ENCODE measurements at regions not wholly inside any gene's neighbourhood (a gene's known extent, or its start where the extent isn't known, plus 50 kb on each side); places are given as distances from the start of the nearest gene placed in this dataset.
A peak's percentile ranks its signal among the peaks of the same experiment; 100 is the strongest.

DNA sequence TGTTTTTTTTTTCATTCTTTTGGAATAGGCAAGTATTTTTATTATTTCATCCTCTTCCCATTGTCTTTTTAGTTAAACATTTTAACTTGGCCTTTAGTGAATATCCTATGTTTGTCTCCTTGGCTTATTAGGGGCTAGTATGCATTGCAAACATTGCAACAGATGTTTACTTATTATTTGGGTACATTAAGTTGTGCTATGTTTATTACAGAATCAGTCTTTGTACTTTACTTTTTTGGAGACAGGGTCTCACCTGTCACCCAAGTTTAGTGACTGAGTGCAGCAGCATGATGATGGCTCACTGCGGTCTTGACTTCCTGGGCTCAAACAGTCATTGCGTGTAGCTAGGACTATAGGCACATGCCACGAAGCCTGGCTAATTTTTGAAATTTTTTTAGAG lies 51.1 kb upstream of the NUDT6 start:
- Mint-ChIP-seq H3K9me3 (peaks cover 0 to 6% (median 4%) of the 10 kb centered on the region in 8 donors), H3K27me3 (no peaks in the 10 kb centered on the region), H3K4me3 (no peak overlapping the region), H3K27ac (no peak overlapping the region), H3K36me3 (peaks cover 12 to 30% of the 10 kb centered on the region in 2 donors), H3K4me1 (peaks cover 0 to 4% (median under 1%) of the 10 kb centered on the region in 4 donors)
- Histone ChIP-seq H3K4me1 (ENCODE audit: insufficient read depth, low read length) (no peaks in the 10 kb centered on the region), H3K9me3 (ENCODE audit: control insufficient read depth in 1 of 2, low read length in 2 of 2) (no peaks in the 10 kb centered on the region), H3K27me3 (ENCODE audit: insufficient read depth, low read length) (no peaks in the 10 kb centered on the region), H3K36me3 (ENCODE audit: insufficient read depth, low read length) (no peaks in the 10 kb centered on the region), H3K27ac (ENCODE audit: low read depth, low read length) (no peak overlapping the region), H3K4me3 (ENCODE audit: low read length in 2 of 2) (no peak overlapping the region)
- ChIA-PET POLR2A (ENCODE audit: partially characterized antibody) (no interaction called here), CTCF (ENCODE audit: partially characterized antibody) (no interaction called here)
- intact Hi-C loops (cut with micrococcal nuclease) = no loop called here
- no peak for DNase-seq

DNA sequence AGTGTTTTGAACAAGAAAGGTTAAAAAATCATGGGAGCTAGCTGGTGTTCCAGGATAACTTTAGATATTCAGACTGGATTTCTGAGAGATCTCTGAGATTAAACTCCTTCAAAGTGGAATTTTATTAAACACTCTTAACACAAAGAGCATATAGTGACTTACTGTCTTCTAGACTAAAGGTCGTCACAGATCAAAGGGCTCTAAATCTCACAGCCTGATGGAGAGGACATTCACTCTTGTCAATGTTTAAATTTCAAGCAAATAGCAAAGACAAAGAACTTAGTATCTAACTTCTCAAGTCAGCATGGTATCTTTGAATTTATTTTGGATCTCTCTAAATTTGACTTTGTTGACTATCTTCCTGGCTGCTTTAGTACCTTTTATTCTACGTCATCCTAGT lies 53.7 kb upstream of the NUDT6 start:
- Histone ChIP-seq H3K9me3 (ENCODE audit: control insufficient read depth in 1 of 2, low read length in 2 of 2) (no peaks in the 10 kb centered on the region), H3K4me1 (ENCODE audit: insufficient read depth, low read length) (no peaks in the 10 kb centered on the region), H3K27me3 (ENCODE audit: insufficient read depth, low read length) (no peaks in the 10 kb centered on the region), H3K27ac (ENCODE audit: low read depth, low read length) (no peak overlapping the region), H3K36me3 (ENCODE audit: insufficient read depth, low read length) (no peaks in the 10 kb centered on the region), H3K4me3 (ENCODE audit: low read length in 2 of 2) (no peak overlapping the region)
- ChIA-PET POLR2A (ENCODE audit: partially characterized antibody) (no interaction called here), CTCF (ENCODE audit: partially characterized antibody) (no interaction called here)
- Mint-ChIP-seq H3K27me3 (no peaks in the 10 kb centered on the region), H3K4me1 (no peaks in the 10 kb centered on the region), H3K36me3 (peaks cover 26 to 49% of the 10 kb centered on the region in 2 donors), H3K27ac (no peak overlapping the region), H3K9me3 (peaks cover 0 to 6% (median 4%) of the 10 kb centered on the region in 8 donors), H3K4me3 (no peak overlapping the region)
- intact Hi-C loops (cut with micrococcal nuclease) = no loop called here
- no peak for DNase-seq

DNA sequence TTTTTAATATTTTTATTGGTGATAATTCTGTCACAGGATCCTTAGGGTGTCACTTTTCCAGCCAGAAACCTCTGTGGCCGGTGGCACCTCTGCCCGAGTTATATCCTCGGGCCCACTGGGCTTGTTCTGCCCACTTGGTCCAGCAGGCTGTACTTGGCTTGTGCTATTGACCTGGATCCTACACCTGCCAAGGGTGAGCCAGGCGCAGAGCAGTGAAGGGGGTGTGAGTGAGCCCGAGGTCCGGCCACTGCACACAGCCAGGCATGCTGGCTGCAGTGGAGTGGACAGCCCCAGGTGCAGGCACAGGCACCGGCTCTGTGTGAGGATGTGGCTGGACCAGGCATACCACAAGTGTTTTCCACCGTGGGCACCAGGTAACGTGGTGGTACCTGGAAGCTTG lies 54.7 kb upstream of the NUDT6 start:
- Histone ChIP-seq H3K27ac (ENCODE audit: low read depth, low read length) (no peak overlapping the region), H3K27me3 (ENCODE audit: insufficient read depth, low read length) (no peaks in the 10 kb centered on the region), H3K4me1 (ENCODE audit: insufficient read depth, low read length) (no peaks in the 10 kb centered on the region), H3K36me3 (ENCODE audit: insufficient read depth, low read length) (no peaks in the 10 kb centered on the region), H3K4me3 (ENCODE audit: low read length in 2 of 2) (no peak overlapping the region), H3K9me3 (ENCODE audit: control insufficient read depth in 1 of 2, low read length in 2 of 2) (no peaks in the 10 kb centered on the region)
- intact Hi-C loops (cut with micrococcal nuclease) = no loop called here
- Mint-ChIP-seq H3K9me3 (peaks cover 0 to 6% (median 4%) of the 10 kb centered on the region in 8 donors), H3K27me3 (no peaks in the 10 kb centered on the region), H3K27ac (no peak overlapping the region), H3K4me1 (no peaks in the 10 kb centered on the region), H3K4me3 (no peak overlapping the region), H3K36me3 (peaks cover 34 to 56% of the 10 kb centered on the region in 2 donors)
- POLR2A ChIA-PET (ENCODE audit: partially characterized antibody) = no interaction called here
- CTCF ChIA-PET (ENCODE audit: partially characterized antibody) = interaction anchor here (1.3 kb wide), 1 partner anchor 10 kb away, joined by 3 read pairs; no protein-coding TSS in a partner anchor
- DNase-seq = no peak

DNA sequence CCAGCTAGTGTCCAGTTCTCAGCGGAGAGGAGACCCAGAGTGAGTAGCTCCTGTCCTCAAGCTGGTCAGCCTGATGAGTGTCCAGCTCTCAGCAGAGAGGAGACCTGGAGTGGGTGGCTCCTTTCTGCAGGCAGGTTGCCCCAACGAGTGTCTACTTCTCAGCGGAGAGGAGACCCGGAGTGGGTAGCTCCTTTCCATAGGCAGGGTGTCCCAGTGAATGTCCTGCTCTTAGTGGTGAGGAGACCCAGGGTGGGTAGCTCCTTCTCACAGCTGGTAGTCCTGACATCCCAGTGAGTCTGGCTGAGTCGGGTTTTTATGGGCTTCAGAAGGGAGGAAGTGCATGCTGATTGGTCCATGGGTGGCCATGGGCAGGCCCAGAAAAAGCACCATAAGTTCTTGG lies 55.7 kb upstream of the NUDT6 start:
- peaks cover 39 to 63% of the 10 kb centered on the region in 2 donors for H3K36me3 Mint-ChIP-seq
- CTCF ChIA-PET (ENCODE audit: partially characterized antibody) = interaction anchor here (0.6 to 1.3 kb wide), 3 partner anchors 9 to 221 kb away, joined by 3 read pairs; no protein-coding TSS in a partner anchor
- no peak overlapping the region for H3K4me3 Mint-ChIP-seq
- Histone ChIP-seq H3K4me1 (ENCODE audit: insufficient read depth, low read length) (no peaks in the 10 kb centered on the region), H3K36me3 (ENCODE audit: insufficient read depth, low read length) (no peaks in the 10 kb centered on the region), H3K27me3 (ENCODE audit: insufficient read depth, low read length) (no peaks in the 10 kb centered on the region), H3K4me3 (ENCODE audit: low read length in 2 of 2) (no peak overlapping the region), H3K9me3 (ENCODE audit: control insufficient read depth in 1 of 2, low read length in 2 of 2) (no peaks in the 10 kb centered on the region), H3K27ac (ENCODE audit: low read depth, low read length) (no peak overlapping the region)
- peaks cover 0 to 6% (median 4%) of the 10 kb centered on the region in 8 donors for H3K9me3 Mint-ChIP-seq
- H3K27me3 Mint-ChIP-seq = no peaks in the 10 kb centered on the region
- no peaks in the 10 kb centered on the region for H3K4me1 Mint-ChIP-seq
- DNase-seq = no peak
- no peak overlapping the region for H3K27ac Mint-ChIP-seq
- intact Hi-C loops (cut with micrococcal nuclease) = no loop called here
- POLR2A ChIA-PET (ENCODE audit: partially characterized antibody) = no interaction called here

DNA sequence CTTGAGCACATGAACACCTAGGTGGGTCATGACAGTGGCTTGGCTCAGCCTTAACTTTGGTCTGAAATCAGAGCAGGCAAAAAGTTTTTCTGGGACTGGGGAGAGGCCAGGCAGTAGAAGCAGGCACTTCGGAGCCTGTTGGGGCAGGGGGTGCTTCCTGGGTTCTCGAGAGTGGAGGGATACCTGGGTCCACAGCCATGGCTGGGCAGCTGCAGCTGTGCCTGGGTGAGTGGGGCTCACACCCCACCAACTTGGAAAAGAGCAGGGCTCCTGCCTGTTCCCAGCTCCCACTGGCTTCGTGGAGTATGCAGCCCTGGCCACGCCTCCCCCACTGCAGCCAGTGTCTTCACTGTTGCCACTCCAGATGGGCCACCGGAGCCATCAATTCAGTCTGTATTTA lies 56.4 kb upstream of the NUDT6 start:
- H3K27ac Mint-ChIP-seq = peak overlapping the region in 1 of 7 donors; percentile 47
- CTCF ChIA-PET (ENCODE audit: partially characterized antibody) = interaction anchor here (1.0 kb wide), 1 partner anchor 10 kb away, joined by 3 read pairs; no protein-coding TSS in a partner anchor
- peaks cover 0 to 11% (median 4%) of the 10 kb centered on the region in 8 donors for H3K9me3 Mint-ChIP-seq
- no peak for DNase-seq
- peaks cover 0 to 4% (median 0%) of the 10 kb centered on the region in 4 donors for H3K4me1 Mint-ChIP-seq
- H3K27me3 Mint-ChIP-seq = no peaks in the 10 kb centered on the region
- no peak overlapping the region for H3K27ac ChIP-seq (ENCODE audit: low read depth, low read length)
- no peak overlapping the region for H3K4me3 Mint-ChIP-seq
- no peaks in the 10 kb centered on the region for H3K36me3 ChIP-seq (ENCODE audit: insufficient read depth, low read length)
- POLR2A ChIA-PET (ENCODE audit: partially characterized antibody) = no interaction called here
- no peaks in the 10 kb centered on the region for H3K4me1 ChIP-seq (ENCODE audit: insufficient read depth, low read length)
- H3K4me3 ChIP-seq (ENCODE audit: low read length in 2 of 2) = no peak overlapping the region
- intact Hi-C loops (cut with micrococcal nuclease) = no loop called here
- H3K9me3 ChIP-seq (ENCODE audit: control insufficient read depth in 1 of 2, low read length in 2 of 2) = no peaks in the 10 kb centered on the region
- no peaks in the 10 kb centered on the region for H3K27me3 ChIP-seq (ENCODE audit: insufficient read depth, low read length)
- peaks cover 45 to 70% of the 10 kb centered on the region in 2 donors for H3K36me3 Mint-ChIP-seq

DNA sequence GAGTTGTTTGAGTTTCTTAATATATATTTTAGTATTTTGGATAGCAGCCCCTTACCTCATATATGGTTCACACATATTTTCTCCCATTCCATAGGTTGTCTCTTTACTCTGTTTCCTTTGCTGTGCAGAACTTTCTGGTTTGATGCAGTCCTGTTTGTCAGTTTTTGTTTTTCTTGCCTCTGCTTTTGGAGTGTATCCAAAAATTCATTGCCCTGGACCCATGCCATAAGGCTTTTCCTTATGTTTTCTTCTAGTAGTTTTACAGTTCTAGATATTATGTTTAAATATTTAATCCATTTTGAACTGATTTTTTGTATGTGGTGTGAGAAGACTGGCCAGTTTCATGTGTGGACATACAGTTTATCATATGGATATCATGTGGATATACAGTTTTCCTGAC lies 58.5 kb upstream of the NUDT6 start:
- CTCF ChIA-PET (ENCODE audit: partially characterized antibody) = no interaction called here
- Mint-ChIP-seq H3K4me3 (no peak overlapping the region), H3K27ac (no peak overlapping the region), H3K27me3 (no peaks in the 10 kb centered on the region), H3K4me1 (peaks cover 0 to 5% (median 3%) of the 10 kb centered on the region in 4 donors), H3K36me3 (peaks cover 56 to 74% of the 10 kb centered on the region in 2 donors), H3K9me3 (peaks cover 0 to 17% (median 4%) of the 10 kb centered on the region in 8 donors)
- Histone ChIP-seq H3K4me1 (ENCODE audit: insufficient read depth, low read length) (no peaks in the 10 kb centered on the region), H3K9me3 (ENCODE audit: control insufficient read depth in 1 of 2, low read length in 2 of 2) (no peaks in the 10 kb centered on the region), H3K4me3 (ENCODE audit: low read length in 2 of 2) (no peak overlapping the region), H3K36me3 (ENCODE audit: insufficient read depth, low read length) (no peaks in the 10 kb centered on the region), H3K27me3 (ENCODE audit: insufficient read depth, low read length) (no peaks in the 10 kb centered on the region), H3K27ac (ENCODE audit: low read depth, low read length) (no peak overlapping the region)
- intact Hi-C loops (cut with micrococcal nuclease) = no loop called here
- DNase-seq = no peak
- POLR2A ChIA-PET (ENCODE audit: partially characterized antibody) = no interaction called here

DNA sequence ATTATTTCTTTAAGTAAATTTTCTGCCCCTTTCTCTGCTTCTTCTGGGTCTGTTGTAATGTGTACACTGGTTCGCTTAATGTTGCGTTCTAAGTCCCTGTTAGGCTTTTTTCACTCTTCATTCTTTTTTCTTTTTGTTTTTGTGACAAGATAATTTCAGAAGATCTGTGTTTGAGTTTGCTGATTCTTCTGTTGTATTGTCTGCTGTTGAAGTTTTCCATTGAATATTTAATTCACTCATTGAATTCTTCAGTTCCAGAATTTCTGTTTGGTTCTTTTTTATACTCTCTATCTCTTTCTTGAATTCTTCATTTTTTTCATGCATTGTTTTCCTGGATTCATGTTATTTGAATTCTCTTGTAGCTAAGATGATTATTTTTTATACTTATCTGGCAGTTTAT lies 66.3 kb upstream of the NUDT6 start:
- H3K4me3 Mint-ChIP-seq = peak overlapping the region in 1 of 8 donors; percentile 69
- peaks cover 0 to 6% (median 2%) of the 10 kb centered on the region in 4 donors for H3K4me1 Mint-ChIP-seq
- no peak for DNase-seq
- H3K36me3 ChIP-seq (ENCODE audit: insufficient read depth, low read length) = no peaks in the 10 kb centered on the region
- CTCF ChIA-PET (ENCODE audit: partially characterized antibody) = interaction anchor here (0.9 kb wide), 1 partner anchor 9 kb away, joined by 3 read pairs; no protein-coding TSS in a partner anchor
- H3K27me3 Mint-ChIP-seq = no peaks in the 10 kb centered on the region
- intact Hi-C loops (cut with micrococcal nuclease) = no loop called here
- H3K4me1 ChIP-seq (ENCODE audit: insufficient read depth, low read length) = no peaks in the 10 kb centered on the region
- peaks cover 6 to 42% (median 38%) of the 10 kb centered on the region in 8 donors for H3K9me3 Mint-ChIP-seq
- H3K4me3 ChIP-seq (ENCODE audit: low read length in 2 of 2) = no peak overlapping the region
- H3K27me3 ChIP-seq (ENCODE audit: insufficient read depth, low read length) = no peaks in the 10 kb centered on the region
- POLR2A ChIA-PET (ENCODE audit: partially characterized antibody) = no interaction called here
- peaks cover 0 to 10% of the 10 kb centered on the region in 2 donors for H3K9me3 ChIP-seq (ENCODE audit: control insufficient read depth in 1 of 2, low read length in 2 of 2)
- peaks cover 67 to 85% of the 10 kb centered on the region in 2 donors for H3K36me3 Mint-ChIP-seq
- H3K27ac Mint-ChIP-seq = no peak overlapping the region
- H3K27ac ChIP-seq (ENCODE audit: low read depth, low read length) = no peak overlapping the region

All from CD4-positive, alpha-beta memory T cell (primary cell).